ENCODE measurements at regions not wholly inside any gene's neighbourhood (a gene's known extent, or its start where the extent isn't known, plus 50 kb on each side); places are given as distances from the start of the nearest gene placed in this dataset.

DNA sequence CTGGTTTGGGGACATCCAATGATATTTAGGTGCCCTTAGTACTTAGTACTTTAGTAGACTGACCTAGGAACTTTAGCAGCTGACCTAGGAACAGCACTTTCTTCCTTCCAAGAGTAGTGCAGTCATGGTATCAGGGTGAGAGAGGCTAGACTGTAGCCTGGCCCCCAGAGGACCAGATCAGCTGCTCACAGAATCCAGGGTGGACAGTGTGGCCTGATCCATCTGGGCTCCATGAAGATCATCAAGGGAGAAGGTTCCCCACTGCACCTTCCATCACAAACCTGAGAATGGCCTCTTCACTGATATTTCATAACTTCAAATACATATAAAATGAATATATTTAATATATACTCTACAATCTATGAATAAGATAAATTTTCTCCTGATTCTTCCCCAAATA lies 59.0 kb upstream of the TLR3 start:
- Histone ChIP-seq H3K4me2 (ENCODE audit: insufficient read depth, low read length) (no peak overlapping the region), H3K27me3 (ENCODE audit: control insufficient read depth in 2 of 2, insufficient read depth in 2 of 2, low read length in 2 of 2) (no peaks in the 10 kb centered on the region), H3K4me1 (ENCODE audit: control insufficient read depth, extremely low read depth, insufficient read depth, low read length) (no peaks in the 10 kb centered on the region), H2AFZ (ENCODE audit: low read depth, low read length) (no peak overlapping the region), H3K79me2 (ENCODE audit: control insufficient read depth, insufficient read depth, low read length) (no peaks in the 10 kb centered on the region), H3K9me1 (replicated peaks; ENCODE audit: control insufficient read depth, extremely low read depth, insufficient read depth, low read length) (no peaks in the 10 kb centered on the region), H3K4me3 (replicated peaks in 1 of 3; ENCODE audit: insufficient read depth in 1 of 3, low read depth in 1 of 3, low read length in 3 of 3) (no peak overlapping the region), H3K9ac (replicated peaks; ENCODE audit: extremely low read depth, insufficient read depth, low read length) (no peak overlapping the region), H4K20me1 (replicated peaks; ENCODE audit: control insufficient read depth, extremely low read depth, insufficient read depth, low read length) (no peaks in the 10 kb centered on the region), H3K27ac (ENCODE audit: insufficient read depth, low read depth, low read length) (no peak overlapping the region), H3K9me3 (replicated peaks; ENCODE audit: control insufficient read depth, insufficient read depth, low read length) (no peaks in the 10 kb centered on the region), H3K36me3 (ENCODE audit: control insufficient read depth in 2 of 2, extremely low read depth in 1 of 2, insufficient read depth in 2 of 2, low read length in 2 of 2) (no peaks in the 10 kb centered on the region)
- TF ChIP-seq EZH2 (IDR thresholded peaks at IDR 0.05; ENCODE audit: borderline replicate concordance, low read depth, low read length, severe bottlenecking) (no peak), FOS (IDR thresholded peaks at IDR 0.05; ENCODE audit: borderline replicate concordance, insufficient read depth, low read length) (no peak), POLR2AphosphoS5 (IDR thresholded peaks at IDR 0.05; ENCODE audit: insufficient read depth, low read depth, low read length) (no peak), JUN (IDR thresholded peaks at IDR 0.05; ENCODE audit: borderline replicate concordance, insufficient read depth, insufficient read length, low read depth) (no peak), POLR2A (IDR thresholded peaks at IDR 0.05; ENCODE audit: low read depth, low read length) (no peak), MYC (IDR thresholded peaks at IDR 0.05; ENCODE audit: low read depth, low read length) (no peak), GATA2 (IDR thresholded peaks at IDR 0.05; ENCODE audit: insufficient read depth, insufficient read length, low read depth, low read length) (no peak)
- TF ChIP-seq, protein P1, sequence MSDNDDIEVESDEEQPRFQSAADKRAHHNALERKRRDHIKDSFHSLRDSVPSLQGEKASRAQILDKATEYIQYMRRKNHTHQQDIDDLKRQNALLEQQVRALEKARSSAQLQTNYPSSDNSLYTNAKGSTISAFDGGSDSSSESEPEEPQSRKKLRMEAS (IDR thresholded peaks at IDR 0.05; ENCODE audit: insufficient read depth, insufficient read length) = no peak
- TF ChIP-seq, protein P2, sequence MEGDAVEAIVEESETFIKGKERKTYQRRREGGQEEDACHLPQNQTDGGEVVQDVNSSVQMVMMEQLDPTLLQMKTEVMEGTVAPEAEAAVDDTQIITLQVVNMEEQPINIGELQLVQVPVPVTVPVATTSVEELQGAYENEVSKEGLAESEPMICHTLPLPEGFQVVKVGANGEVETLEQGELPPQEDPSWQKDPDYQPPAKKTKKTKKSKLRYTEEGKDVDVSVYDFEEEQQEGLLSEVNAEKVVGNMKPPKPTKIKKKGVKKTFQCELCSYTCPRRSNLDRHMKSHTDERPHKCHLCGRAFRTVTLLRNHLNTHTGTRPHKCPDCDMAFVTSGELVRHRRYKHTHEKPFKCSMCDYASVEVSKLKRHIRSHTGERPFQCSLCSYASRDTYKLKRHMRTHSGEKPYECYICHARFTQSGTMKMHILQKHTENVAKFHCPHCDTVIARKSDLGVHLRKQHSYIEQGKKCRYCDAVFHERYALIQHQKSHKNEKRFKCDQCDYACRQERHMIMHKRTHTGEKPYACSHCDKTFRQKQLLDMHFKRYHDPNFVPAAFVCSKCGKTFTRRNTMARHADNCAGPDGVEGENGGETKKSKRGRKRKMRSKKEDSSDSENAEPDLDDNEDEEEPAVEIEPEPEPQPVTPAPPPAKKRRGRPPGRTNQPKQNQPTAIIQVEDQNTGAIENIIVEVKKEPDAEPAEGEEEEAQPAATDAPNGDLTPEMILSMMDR (IDR thresholded peaks at IDR 0.05; ENCODE audit: extremely low read depth in 1 of 2, insufficient read depth in 1 of 2, low read depth in 1 of 2, low read length in 2 of 2) = no peak
- ChIA-PET POLR2A (no interaction called here), CTCF (interaction anchor here (1.3 to 1.7 kb wide), 2 partner anchors 12 to 28 kb away, joined by 3 to 4 read pairs; no protein-coding TSS in a partner anchor)
- intact Hi-C loops (cut with micrococcal nuclease) (no loop called here), dilution Hi-C loops (cut with MboI; ENCODE audit: extremely low pct_ligation_motif_present, low sequenced_read_pairs) (no loop called here)
- FAIRE-seq (no peak), DNase-seq (ENCODE audit: low read depth, low spot score) (no peak)
- BruUV-seq (replicated peaks) = no TSS peak
